Gastrocnemius medialis (tissue), 4 donors: ENCODE measurements at regions not wholly inside any gene's neighbourhood (a gene's known extent, or its start where the extent isn't known, plus 50 kb on each side); places are given as distances from the start of the nearest gene placed in this dataset.
A peak's percentile ranks its signal among the peaks of the same experiment; 100 is the strongest.

Source experiments
- ATAC-seq, 2 donors: fragments of 150-250 bp; one replicate each; pipeline ENCODE4 v1.9.1; 2016
- DNase-seq, 2 donors: peaks; one replicate each; pipeline ENCODE4 v3.0.0-alpha.2; 2019
- H3K27ac ChIP-seq, 4 donors: fragments of 200-600 bp; sonication (generic); 1 replicate in 1 of 4; 2 replicates in 3 of 4; pipeline ENCODE4 v1.5.1; 2016 to 2018; ENCODE audit warnings: mild to moderate bottlenecking in 2 of 4, moderate library complexity in 1 of 4
- H3K27me3 ChIP-seq, 3 donors: fragments of 200-600 bp; sonication (generic) in 2 of 3; 1 replicate in 1 of 3; 2 replicates in 2 of 3; pipeline versions ENCODE4 v1.5.1 to v1.6.0; 2016 to 2019; ENCODE audit warnings: mild to moderate bottlenecking in 1 of 3, moderate library complexity in 1 of 3
- H3K36me3 ChIP-seq, 2 donors: fragments of 200-600 bp; sonication (generic) in 1 of 2; one replicate each; pipeline ENCODE4 v1.5.1; 2017 to 2018
- H3K4me1 ChIP-seq, 2 donors: fragments of 200-600 bp; sonication (generic) in 1 of 2; one replicate each; pipeline ENCODE4 v1.5.1; 2016 to 2017; ENCODE audit warnings: mild to moderate bottlenecking in 2 of 2
- H3K4me3 ChIP-seq, 4 donors: fragments of 200-600 bp; sonication (generic) in 3 of 4; 1 replicate in 1 of 4; 2 replicates in 3 of 4; pipeline ENCODE4 v1.5.1; 2016 to 2019; ENCODE audit warnings: mild to moderate bottlenecking in 2 of 4
- H3K9me3 ChIP-seq, 3 donors: fragments of 200-600 bp; sonication (generic) in 2 of 3; 1 replicate in 1 of 3; 2 replicates in 2 of 3; pipeline ENCODE4 v1.5.1; 2016 to 2019
- POLR2A ChIP-seq, 2 donors: fragments of 450-650 bp; IDR thresholded peaks; one replicate each; pipeline ENCODE4 v1.6.1; 2017; ENCODE audit warnings: antibody characterized with exemption in 2 of 2, mild to moderate bottlenecking in 2 of 2, moderate library complexity in 2 of 2
- in situ Hi-C, 4 donors: fragments of 200-750 bp; cut with MboI; loops; one replicate each; pipeline versions ENCODE4 v1.15.0 to v1.8.0; 2017; ENCODE audit warnings: low sequenced_read_pairs in 4 of 4
- intact Hi-C: fragments of 100-400 bp; cut with DNase I; formaldehyde crosslinking; loops from one replicate; pipeline ENCODE4 v1.15.1; 2023; ENCODE audit warnings: low total_unique reads
- TF ChIP-seq, protein P1 (sequence below), 5 experiments: fragments of 450-650 bp in 3 of 5; fragments of 200-600 bp in 2 of 5; sonication (generic) in 2 of 5; IDR thresholded peaks in 4 of 5; conservative IDR thresholded peaks in 1 of 5; 1 replicate in 4 of 5; 2 replicates in 1 of 5; pipeline ENCODE4 v1.5.1; 2016 to 2019; ENCODE audit warnings: antibody characterized with exemption in 5 of 5, mild to moderate bottlenecking in 3 of 5, moderate library complexity in 3 of 5

DNA sequence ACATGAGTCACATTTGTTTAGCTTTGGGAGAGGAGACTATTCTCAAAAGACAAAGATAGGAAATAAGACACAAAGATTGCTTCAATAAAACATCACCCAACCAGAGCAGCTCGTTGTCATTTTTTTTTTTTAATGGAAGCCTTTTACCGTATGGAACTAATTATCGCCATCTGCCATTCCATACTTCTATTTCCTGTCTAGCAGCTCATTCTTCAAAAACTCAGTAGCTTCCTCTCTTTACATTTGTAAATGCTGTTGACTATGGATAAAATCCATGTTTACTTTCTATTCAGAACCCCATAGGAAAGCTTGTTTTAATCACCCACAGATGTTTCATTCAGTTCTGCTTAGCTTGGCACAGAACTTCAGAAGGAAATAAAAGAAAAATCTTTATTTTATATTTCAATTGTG lies 110.0 kb upstream of the PSMD7 start:
- Histone ChIP-seq H3K9me3 (peaks cover 0 to 3% (median 0%) of the 10 kb centered on the region in 3 donors), H3K27ac (no peak overlapping the region), H3K36me3 (no peaks in the 10 kb centered on the region), H3K27me3 (no peaks in the 10 kb centered on the region), H3K4me1 (no peaks in the 10 kb centered on the region), H3K4me3 (no peak overlapping the region)
- intact Hi-C loops (no loop called here), in situ Hi-C loops (no loop called here)
- no peak for DNase-seq
- ATAC-seq: no peak
- TF ChIP-seq, protein P1, sequence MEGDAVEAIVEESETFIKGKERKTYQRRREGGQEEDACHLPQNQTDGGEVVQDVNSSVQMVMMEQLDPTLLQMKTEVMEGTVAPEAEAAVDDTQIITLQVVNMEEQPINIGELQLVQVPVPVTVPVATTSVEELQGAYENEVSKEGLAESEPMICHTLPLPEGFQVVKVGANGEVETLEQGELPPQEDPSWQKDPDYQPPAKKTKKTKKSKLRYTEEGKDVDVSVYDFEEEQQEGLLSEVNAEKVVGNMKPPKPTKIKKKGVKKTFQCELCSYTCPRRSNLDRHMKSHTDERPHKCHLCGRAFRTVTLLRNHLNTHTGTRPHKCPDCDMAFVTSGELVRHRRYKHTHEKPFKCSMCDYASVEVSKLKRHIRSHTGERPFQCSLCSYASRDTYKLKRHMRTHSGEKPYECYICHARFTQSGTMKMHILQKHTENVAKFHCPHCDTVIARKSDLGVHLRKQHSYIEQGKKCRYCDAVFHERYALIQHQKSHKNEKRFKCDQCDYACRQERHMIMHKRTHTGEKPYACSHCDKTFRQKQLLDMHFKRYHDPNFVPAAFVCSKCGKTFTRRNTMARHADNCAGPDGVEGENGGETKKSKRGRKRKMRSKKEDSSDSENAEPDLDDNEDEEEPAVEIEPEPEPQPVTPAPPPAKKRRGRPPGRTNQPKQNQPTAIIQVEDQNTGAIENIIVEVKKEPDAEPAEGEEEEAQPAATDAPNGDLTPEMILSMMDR (IDR thresholded peaks at IDR 0.05 in 4 of 5, conservative IDR thresholded peaks at IDR 0.05 in 1 of 5): no peak
- no peak for TF ChIP-seq POLR2A (IDR thresholded peaks at IDR 0.05)

GRCh38 chr16:74184839-74185238 lies 111.8 kb upstream of the PSMD7 start:
- Histone ChIP-seq H3K9me3 (peaks cover 0 to 3% (median 0%) of the 10 kb centered on the region in 3 donors), H3K27me3 (no peaks in the 10 kb centered on the region), H3K27ac (no peak overlapping the region), H3K36me3 (no peaks in the 10 kb centered on the region), H3K4me3 (no peak overlapping the region), H3K4me1 (no peaks in the 10 kb centered on the region)
- intact Hi-C loops: no loop called here
- DNase-seq (no peak), ATAC-seq (no peak)
- in situ Hi-C loops: no loop called here
- TF ChIP-seq, protein P1 (IDR thresholded peaks at IDR 0.05 in 4 of 5, conservative IDR thresholded peaks at IDR 0.05 in 1 of 5): no peak
- TF ChIP-seq POLR2A (IDR thresholded peaks at IDR 0.05): no peak

GRCh38 chr16:74183601-74184360 lies 112.8 kb upstream of the PSMD7 start:
- ATAC-seq (no peak), DNase-seq (no peak)
- no peak for TF ChIP-seq POLR2A (IDR thresholded peaks at IDR 0.05)
- TF ChIP-seq, protein P1 (IDR thresholded peaks at IDR 0.05 in 4 of 5, conservative IDR thresholded peaks at IDR 0.05 in 1 of 5): no peak
- in situ Hi-C loops (no loop called here), intact Hi-C loops (no loop called here)
- H3K36me3 ChIP-seq: no peaks in the 10 kb centered on the region
- H3K9me3 ChIP-seq: peaks cover 0 to 3% (median 0%) of the 10 kb centered on the region in 3 donors
- H3K4me1 ChIP-seq: no peaks in the 10 kb centered on the region
- no peak overlapping the region for H3K27ac ChIP-seq
- no peaks in the 10 kb centered on the region for H3K27me3 ChIP-seq
- H3K4me3 ChIP-seq: no peak overlapping the region

DNA sequence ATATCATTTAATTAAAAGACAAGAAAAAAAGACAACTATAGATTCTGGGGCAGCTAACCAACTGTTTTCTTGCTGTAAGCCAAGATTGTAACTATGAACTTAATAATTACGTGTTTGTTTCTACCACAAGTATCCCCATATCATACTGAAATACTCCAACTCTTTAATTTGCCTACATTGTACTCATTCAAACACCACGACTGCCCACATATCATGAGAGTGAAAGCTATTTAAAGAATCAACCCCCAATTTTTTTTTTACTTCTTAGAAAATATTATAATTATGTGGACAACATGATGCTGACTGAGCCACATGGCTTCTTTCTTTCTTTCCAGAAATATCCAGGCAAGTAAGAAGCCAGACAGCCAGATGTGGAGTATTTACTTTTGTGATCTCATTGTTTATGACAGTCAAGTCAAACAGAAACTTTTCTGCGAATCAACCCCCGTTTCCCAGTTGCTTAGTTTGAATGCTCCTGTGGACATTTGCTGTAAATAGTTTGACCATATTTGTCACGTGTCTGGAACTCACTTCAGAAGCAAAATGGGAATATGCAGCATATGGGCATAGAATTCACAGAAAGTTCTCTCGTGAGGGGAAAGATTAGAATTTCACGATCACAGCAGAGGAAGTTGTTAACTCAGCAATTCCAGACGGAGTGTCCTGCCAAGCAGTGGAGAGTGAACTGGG lies 126.8 kb upstream of the PSMD7 start:
- DNase-seq: no peak
- no peaks in the 10 kb centered on the region for H3K27me3 ChIP-seq
- no peaks in the 10 kb centered on the region for H3K9me3 ChIP-seq
- no peak for ATAC-seq
- H3K27ac ChIP-seq: no peak overlapping the region
- H3K36me3 ChIP-seq: no peaks in the 10 kb centered on the region
- TF ChIP-seq POLR2A (IDR thresholded peaks at IDR 0.05): no peak
- TF ChIP-seq, protein P1 (IDR thresholded peaks at IDR 0.05 in 4 of 5, conservative IDR thresholded peaks at IDR 0.05 in 1 of 5): no peak
- in situ Hi-C loops (no loop called here), intact Hi-C loops (no loop called here)
- H3K4me3 ChIP-seq: peak overlapping the region; percentile 3 to 43 (median 14)
- no peaks in the 10 kb centered on the region for H3K4me1 ChIP-seq
